ENCODE measurements at regions not wholly inside any gene's neighbourhood (a gene's known extent, or its start where the extent isn't known, plus 50 kb on each side); places are given as distances from the start of the nearest gene placed in this dataset.

DNA sequence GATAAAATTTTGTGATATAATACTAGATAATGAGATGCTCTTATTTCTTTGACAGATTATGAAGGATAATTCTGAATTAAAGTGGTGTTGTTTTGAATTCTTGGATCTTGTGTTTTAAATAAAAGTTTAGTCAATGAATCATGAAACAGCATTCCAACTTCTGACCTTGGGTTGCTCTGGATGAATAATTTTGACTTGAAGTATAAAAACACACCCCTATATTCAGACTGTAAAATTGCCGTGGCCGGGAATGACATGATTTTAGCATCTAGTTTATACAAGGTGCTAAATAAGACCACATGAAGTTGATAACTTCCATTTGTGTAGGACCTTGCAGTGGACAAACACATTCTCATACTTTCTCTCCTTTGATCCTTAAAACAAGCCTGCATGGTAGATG, 67.2 kb upstream of the DAP start:
- Histone ChIP-seq H3K9me3 (no peaks in the 10 kb centered on the region), H3K4me3 (ENCODE audit: low read depth in 1 of 2, low read length in 1 of 2) (no peak overlapping the region), H3K36me3 (no peaks in the 10 kb centered on the region), H3K27me3 (no peaks in the 10 kb centered on the region), H3K4me1 (ENCODE audit: control insufficient read depth in 1 of 2, insufficient read depth in 1 of 2, low read depth in 1 of 2, low read length in 1 of 2) (no peaks in the 10 kb centered on the region), H3K27ac (no peak overlapping the region)
- TF ChIP-seq, protein P1, sequence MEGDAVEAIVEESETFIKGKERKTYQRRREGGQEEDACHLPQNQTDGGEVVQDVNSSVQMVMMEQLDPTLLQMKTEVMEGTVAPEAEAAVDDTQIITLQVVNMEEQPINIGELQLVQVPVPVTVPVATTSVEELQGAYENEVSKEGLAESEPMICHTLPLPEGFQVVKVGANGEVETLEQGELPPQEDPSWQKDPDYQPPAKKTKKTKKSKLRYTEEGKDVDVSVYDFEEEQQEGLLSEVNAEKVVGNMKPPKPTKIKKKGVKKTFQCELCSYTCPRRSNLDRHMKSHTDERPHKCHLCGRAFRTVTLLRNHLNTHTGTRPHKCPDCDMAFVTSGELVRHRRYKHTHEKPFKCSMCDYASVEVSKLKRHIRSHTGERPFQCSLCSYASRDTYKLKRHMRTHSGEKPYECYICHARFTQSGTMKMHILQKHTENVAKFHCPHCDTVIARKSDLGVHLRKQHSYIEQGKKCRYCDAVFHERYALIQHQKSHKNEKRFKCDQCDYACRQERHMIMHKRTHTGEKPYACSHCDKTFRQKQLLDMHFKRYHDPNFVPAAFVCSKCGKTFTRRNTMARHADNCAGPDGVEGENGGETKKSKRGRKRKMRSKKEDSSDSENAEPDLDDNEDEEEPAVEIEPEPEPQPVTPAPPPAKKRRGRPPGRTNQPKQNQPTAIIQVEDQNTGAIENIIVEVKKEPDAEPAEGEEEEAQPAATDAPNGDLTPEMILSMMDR (IDR thresholded peaks at IDR 0.05): no peak

DNA sequence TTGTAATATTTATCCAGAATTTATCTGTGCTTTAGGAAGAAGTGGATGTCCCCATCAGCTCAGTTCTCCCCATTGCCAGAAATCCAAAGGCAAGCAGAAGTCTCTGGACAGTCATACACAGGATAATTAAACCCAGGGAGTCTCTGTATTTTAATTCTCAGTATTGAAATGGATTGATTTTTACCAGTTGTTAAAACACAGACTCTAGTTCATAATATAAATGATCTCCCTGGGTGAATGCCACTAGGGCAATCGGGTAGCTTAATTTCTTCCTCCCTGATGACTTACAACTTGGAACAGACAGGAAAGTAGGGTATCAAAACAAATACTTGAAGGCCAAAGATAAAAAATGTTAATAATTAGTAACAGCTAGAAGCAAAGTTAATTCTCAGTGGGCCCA, 66.5 kb upstream of the DAP start:
- Histone ChIP-seq H3K27ac (no peak overlapping the region), H3K9me3 (no peaks in the 10 kb centered on the region), H3K4me3 (ENCODE audit: low read depth in 1 of 2, low read length in 1 of 2) (no peak overlapping the region), H3K4me1 (ENCODE audit: control insufficient read depth in 1 of 2, insufficient read depth in 1 of 2, low read depth in 1 of 2, low read length in 1 of 2) (no peaks in the 10 kb centered on the region), H3K36me3 (no peaks in the 10 kb centered on the region), H3K27me3 (no peaks in the 10 kb centered on the region)
- TF ChIP-seq, protein P1 (IDR thresholded peaks at IDR 0.05): no peak

DNA sequence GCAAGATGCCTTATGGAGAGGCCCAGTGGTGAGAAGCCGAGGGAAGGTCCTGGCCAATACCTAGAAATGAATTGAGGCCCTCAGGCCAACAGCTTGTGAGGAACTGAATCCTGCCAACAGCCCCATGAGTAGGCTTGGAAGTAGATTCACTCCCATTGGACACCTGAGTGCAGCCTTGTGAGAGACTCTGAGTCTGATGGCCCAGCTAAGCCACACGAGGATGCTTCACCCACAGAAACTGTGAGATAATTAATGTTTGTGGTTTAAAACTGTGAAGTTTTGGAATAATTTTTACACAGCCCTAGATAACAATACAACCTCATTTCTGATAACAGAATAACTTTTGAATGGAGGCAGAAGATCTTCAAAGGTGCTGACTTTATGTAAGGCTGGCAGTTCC, 65.9 kb upstream of the DAP start:
- H3K36me3 ChIP-seq: no peaks in the 10 kb centered on the region
- H3K27ac ChIP-seq: no peak overlapping the region
- no peaks in the 10 kb centered on the region for H3K4me1 ChIP-seq (ENCODE audit: control insufficient read depth in 1 of 2, insufficient read depth in 1 of 2, low read depth in 1 of 2, low read length in 1 of 2)
- no peaks in the 10 kb centered on the region for H3K9me3 ChIP-seq
- TF ChIP-seq, protein P1 (IDR thresholded peaks at IDR 0.05): no peak
- no peak overlapping the region for H3K4me3 ChIP-seq (ENCODE audit: low read depth in 1 of 2, low read length in 1 of 2)
- H3K27me3 ChIP-seq: no peaks in the 10 kb centered on the region

DNA sequence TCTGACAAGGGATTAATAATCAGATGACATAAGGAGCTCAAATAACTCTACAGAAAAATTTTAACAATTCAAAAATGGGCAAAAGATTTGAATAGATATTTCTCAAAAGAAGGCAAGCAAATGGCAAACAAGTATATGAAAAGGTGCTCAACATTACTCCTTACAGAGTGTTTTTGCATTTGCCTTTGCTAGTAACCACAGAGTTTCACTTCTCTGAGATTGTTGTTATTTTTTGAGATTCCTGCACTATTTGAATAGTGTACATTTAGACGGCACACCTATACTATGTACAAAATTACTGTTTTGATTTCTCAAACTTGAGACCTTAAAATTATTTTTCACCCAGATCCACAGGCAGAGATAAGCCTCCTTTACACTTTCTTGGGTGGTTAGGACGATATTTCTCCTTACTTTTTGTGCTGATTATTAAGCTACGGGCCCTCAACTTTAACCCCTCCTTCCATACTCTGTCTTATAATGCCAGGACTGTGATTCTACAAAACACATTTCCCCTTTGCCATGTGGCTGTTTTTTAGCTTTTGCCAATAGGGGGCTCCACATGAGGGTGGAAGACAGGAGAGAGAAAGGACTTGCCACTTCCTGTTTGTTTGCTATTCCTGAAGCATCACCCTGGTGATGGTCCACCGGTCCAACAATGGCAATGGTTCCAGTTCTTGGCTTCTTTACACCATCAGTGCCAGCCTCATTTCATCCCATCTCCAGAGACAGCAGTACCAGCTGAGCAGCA, 65.0 kb upstream of the DAP start:
- TF ChIP-seq, protein P1 (IDR thresholded peaks at IDR 0.05): no peak
- no peak overlapping the region for H3K27ac ChIP-seq
- no peaks in the 10 kb centered on the region for H3K36me3 ChIP-seq
- H3K4me3 ChIP-seq (ENCODE audit: low read depth in 1 of 2, low read length in 1 of 2): no peak overlapping the region
- no peaks in the 10 kb centered on the region for H3K9me3 ChIP-seq
- no peaks in the 10 kb centered on the region for H3K27me3 ChIP-seq
- H3K4me1 ChIP-seq (ENCODE audit: control insufficient read depth in 1 of 2, insufficient read depth in 1 of 2, low read depth in 1 of 2, low read length in 1 of 2): no peaks in the 10 kb centered on the region

DNA sequence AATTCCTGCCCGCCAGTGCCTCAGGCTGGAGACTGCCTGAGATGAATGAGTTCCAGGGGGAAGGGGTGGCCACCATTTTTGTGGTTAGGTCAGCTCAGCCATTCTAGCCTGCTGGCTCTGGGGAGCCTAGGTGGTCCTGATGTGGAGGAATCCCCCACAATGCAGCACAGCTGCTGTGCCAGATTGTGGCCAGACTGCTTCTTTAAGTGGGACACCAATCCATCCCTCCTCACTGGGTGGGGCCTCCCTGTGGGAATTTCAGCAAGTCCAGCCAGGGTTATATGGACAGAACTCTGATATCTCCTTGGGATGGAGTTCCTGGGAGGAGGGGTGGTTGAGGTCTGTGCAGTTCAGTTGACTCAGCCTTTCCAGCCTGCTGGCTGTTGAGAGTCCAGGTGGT, 51.2 kb upstream of the DAP start:
- H3K4me3 ChIP-seq (ENCODE audit: low read depth in 1 of 2, low read length in 1 of 2): no peak overlapping the region
- TF ChIP-seq, protein P1 (IDR thresholded peaks at IDR 0.05): no peak
- H3K27ac ChIP-seq: no peak overlapping the region
- no peaks in the 10 kb centered on the region for H3K4me1 ChIP-seq (ENCODE audit: control insufficient read depth in 1 of 2, insufficient read depth in 1 of 2, low read depth in 1 of 2, low read length in 1 of 2)
- no peaks in the 10 kb centered on the region for H3K9me3 ChIP-seq
- H3K27me3 ChIP-seq: no peaks in the 10 kb centered on the region
- H3K36me3 ChIP-seq: no peaks in the 10 kb centered on the region
